ENCODE measurements at regions not wholly inside any gene's neighbourhood (a gene's known extent, or its start where the extent isn't known, plus 50 kb on each side); places are given as distances from the start of the nearest gene placed in this dataset.

DNA sequence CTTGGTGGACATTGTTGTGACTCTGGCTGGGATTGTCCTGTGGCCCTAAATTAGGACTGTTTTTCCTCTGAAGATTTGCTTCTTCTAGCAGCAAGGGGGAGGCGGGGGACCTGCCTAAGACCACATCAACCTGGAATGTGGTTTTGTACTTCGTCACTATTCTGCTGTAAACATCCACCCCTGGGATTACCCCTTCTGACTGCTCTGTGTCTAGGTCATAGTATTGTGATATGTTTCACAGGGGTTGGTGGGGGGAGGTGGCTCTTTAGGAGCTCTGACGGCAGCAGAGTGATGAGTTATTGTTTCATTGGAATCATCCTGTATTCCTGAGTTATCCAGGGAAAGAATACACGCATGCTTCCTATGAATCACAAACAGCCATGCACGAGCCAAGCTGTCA lies 226.4 kb upstream of the MYT1L start:
- DNase-seq = no peak

GRCh38 chr2:2550856-2551255 lies 219.8 kb upstream of the MYT1L start:
- DNase-seq = no peak

- no peak for DNase-seq
Observed at GRCh38 chr2:2547911-2548310, 216.8 kb upstream of the MYT1L start.

DNA sequence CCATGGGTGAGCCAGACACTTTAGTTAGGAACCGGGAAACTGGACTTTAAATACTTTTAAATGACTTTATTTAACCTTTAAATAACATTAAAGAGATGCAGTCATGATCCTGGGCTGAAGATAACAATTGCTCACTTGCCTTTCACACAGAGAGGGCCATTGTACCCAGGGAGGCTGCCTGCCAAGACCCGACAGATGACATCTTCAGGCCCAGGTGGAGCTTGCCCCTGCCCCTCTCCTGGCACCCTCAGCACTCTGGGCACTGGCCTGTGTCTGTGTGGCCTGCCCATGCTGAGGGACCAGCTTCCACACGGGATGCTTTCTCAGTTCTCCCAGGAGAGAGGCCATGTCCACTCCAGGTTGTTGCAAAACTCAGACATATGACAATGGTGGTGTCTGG lies 216.4 kb upstream of the MYT1L start:
- no peak for DNase-seq

DNA sequence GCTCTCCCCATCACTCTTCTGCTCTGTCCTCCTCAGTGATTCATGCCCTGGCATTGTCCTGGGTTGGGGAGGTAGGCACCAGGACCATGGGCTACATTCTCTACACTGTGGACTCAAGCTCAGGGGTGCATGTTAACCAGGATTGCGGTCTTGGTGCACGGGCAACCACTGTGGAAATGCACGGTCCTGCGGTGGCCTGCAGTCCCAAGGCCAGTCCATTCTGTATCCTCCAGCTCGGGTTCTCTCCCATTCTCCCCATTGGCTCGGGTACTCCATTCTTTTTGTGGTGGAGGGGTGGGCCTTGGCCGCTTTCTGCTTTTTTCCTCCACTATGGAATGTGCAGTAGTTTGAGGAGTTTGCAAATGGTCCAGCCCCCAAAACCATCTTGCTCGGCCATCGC lies 215.0 kb upstream of the MYT1L start:
- no peak for DNase-seq

GRCh38 chr2:2542966-2543611 lies 212.0 kb upstream of the MYT1L start:
- no peak for DNase-seq

DNA sequence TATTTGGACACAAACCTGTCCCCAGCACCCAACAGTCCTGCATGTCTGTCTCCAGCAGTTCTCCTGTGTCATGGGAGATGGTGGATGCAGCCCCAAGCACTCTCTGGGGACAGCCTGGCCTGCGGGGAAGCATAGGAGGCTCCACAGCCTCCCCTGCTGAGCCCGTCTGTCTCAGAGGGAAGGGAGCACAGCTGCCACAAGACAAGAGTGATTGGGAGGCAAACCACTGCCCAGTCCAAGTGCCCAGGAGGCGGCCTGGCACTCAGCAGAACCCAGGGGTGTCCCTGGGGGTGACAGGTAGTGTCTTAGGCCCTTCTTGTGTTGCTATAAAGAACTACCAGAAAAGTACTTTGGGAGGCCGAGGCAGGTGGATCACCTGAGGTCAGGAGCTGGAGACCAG lies 211.2 kb upstream of the MYT1L start:
- no peak for DNase-seq

DNA sequence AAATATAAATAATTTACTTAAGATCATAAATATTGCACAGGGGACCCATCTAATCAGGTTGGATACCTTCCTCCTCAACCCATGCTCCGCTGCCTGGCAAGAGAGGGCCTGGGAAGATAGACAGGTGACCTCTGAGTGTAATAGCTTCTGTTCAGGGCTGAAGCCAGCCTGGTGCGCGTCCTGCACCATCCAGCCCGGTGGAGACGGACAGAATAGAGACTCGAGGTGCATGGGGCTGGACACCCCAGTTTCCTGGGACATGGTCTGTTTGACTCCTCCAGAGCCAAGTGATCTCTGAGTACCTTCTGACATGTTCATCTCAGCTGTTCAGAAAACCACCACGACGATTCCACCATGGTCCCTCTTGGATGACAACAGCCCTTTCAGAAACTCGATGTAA lies 209.3 kb upstream of the MYT1L start:
- DNase-seq = no peak

DNA sequence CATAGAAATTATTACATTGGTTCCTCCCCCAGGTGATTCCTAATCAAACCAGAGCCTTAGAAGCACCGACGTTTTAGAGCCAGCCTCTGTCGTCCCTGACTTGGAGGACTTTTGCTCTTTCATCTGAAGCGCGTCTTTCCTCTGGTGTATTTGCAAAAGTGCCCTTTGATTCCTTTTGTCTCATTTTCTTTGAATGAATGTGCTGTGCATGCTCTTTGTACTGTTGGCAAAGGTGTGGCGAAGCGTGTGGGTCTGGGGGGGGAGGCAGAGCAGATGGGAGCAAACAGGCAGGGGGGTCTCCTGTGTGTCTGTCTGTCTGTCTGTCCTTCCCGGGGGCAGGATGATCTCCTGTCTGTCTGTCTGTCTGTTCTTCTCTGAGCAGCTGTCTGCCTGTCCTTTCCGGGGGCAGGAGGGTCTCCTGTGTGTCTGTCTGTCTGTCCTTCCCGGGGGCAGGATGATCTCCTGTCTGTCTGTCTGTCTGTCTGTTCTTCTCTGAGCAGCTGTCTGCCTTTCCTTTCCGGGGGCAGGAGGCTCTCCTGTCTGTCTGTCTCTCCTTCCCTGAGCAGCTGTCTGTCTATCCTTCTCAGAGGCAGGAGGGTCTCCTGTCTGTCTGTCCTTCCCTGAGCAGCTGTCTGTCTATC lies 205.5 kb upstream of the MYT1L start:
- no peak for DNase-seq

DNA sequence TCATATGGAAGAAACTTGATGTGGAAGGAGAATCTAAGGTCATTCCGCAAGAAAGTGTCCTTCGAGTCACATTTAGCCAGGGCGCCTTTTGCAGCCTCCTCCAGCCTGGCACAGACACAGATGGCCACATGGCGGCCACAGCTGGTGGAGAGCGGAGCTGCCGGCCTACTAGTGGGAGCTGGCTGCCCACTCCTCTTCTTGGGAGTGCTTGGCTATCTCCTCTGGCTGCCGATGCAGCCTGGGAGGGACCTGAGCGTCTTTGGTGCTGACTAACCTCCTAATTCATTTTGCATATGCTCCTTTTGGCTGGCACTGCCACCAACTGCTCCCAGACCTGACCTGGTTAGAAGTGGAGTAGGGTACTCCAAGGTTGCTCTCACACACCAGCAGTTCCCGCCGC lies 199.3 kb upstream of the MYT1L start:
- DNase-seq = no peak

DNA sequence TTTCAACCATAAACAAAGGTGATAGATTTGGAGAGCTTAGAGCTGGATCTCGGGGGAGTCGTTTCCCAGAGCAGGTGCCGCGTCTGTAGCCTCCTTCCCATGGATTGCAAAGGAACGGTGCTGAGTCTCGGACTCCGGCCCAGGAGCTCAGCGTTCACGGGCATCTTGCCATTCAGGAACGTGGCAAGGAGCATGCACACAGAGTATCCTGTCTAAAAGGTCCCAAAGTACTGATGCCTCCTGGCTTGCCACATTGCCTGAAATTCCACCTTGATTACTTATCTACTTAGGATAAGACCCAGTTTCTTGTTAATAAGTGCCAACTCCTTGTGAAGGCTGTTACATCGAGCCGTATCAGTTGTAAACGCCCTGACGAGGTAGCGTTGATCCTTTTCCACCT lies 197.8 kb upstream of the MYT1L start:
- no peak for DNase-seq

GRCh38 chr2:2527148-2527547 lies 196.1 kb upstream of the MYT1L start:
- DNase-seq = no peak

GRCh38 chr2:2524348-2524941 lies 193.4 kb upstream of the MYT1L start:
- no peak for DNase-seq

- DNase-seq = no peak
Observed at GRCh38 chr2:2523461-2524347, 192.6 kb upstream of the MYT1L start.

- no peak for DNase-seq
Observed at GRCh38 chr2:2520401-2520811, 189.3 kb upstream of the MYT1L start.

GRCh38 chr2:2519381-2519780 lies 188.3 kb upstream of the MYT1L start:
- DNase-seq = no peak

DNA sequence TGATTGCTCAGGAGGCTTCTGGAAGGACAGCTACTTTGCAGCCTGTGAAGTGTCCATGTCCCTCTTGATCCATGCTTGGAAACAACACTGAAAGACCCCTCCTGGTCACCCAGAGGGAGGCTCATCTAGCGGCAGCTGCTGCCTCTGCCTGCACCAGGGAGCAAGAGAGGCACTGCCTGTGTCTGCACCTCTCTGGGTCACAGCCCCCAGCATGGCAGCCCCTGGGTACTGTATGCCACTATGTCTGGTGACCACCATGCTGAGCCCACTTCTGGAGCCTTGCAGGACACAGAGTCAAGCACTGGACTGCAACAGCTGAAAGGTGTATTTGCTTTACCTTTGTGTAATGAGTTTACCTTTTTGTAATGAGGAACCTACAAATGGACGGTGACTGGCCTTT lies 186.3 kb upstream of the MYT1L start:
- DNase-seq = no peak

DNA sequence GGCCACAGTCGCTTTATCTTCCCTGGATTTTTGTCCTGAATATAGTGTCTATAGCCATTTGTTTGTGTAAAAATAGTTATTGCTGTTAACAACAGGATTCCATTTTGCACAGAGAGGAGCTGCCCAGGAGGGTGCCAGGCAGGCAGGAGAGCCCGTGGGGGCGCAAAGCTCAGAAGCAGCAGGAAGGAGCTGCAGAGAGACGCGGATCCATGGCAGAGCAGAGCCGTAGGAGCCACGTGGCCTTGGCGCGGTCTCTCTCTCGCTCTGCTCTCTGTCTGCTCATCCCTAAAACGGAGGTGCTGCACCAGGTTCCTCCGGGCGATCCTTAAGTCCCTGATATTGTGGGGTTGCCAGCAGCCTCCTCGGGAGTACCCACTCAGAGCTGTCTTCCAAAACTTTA lies 185.3 kb upstream of the MYT1L start:
- DNase-seq = no peak

- DNase-seq = no peak
Observed at GRCh38 chr2:2512931-2513330, 181.9 kb upstream of the MYT1L start.

- no peak for DNase-seq
Observed at GRCh38 chr2:2507417-2507997, 176.4 kb upstream of the MYT1L start.

GRCh38 chr2:2506536-2506935 lies 175.5 kb upstream of the MYT1L start:
- no peak for DNase-seq

DNA sequence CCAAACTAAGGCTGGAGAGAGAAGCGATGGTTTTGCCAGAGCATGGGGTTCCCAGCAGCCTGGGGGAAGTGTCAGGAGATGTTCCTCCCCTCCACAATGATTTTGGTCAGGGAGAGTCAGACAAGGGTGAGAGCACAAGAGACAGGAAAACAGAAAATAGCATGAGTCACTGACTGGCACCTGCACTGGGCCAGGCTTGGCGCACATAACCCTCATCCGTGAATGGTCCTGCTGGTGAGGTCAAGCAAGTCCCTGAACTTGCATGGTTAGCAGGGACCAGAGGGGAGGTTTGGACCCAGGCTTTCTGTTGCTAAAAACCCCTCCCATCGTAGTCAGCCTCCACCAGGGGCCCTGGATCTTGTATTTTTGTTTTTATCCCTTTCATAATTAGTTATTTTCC lies 174.5 kb upstream of the MYT1L start:
- DNase-seq = no peak

- DNase-seq = no peak
Observed at GRCh38 chr2:2503864-2504418, 172.9 kb upstream of the MYT1L start.
